Activated CD4-positive, alpha-beta T cell treated with anti-CD3 and anti-CD28 coated beads for 4 hours (primary cell): ENCODE measurements at regions not wholly inside any gene's neighbourhood (a gene's known extent, or its start where the extent isn't known, plus 50 kb on each side); places are given as distances from the start of the nearest gene placed in this dataset.

Experiments used
- DNase-seq, 2 donors: peaks; one replicate each; pipeline ENCODE4 v3.0.0-alpha.2; 2020

DNA sequence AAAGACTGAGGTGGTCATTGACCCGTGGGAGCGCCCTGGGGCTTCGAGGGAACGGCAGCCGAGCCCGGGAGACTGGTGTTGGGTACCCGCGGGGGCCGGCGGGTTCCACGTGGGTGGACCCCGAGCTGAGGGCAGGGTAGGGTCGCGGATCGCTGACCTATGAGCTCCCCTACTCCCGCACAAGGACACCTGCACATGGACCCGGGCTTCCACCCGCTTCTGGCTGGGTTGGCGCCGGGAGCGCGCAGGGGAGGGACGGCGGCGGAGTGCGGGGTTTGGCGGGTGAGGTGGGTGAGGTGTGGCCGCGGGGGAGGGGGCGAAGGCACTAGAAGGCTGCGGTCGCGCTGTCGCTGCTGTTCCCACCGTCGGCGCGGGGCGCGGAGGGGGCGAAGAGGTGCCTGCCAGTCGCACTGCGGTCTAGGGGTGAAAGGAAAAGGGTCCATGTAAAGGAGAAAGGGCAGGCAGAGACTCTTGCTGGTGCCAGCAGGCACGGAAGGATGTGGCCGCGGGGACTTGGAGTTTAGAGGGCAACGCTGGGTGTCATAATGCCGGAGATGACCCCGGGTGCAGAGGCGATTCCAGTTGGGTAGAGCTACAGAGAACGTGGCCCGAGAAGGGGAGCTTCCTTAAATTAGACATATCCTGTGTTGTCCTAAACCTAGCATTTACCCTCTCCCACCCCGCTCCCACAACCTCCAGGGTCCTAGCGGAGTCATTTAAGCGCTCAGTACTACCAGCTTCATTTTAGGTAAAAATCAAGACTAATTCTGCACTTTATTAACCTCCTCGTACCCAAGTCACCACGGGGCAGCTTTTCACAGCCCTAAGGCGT is 245.9 kb upstream of the TOPAZ1 start:
- DNase-seq, result peak in 1 of 2 donors; percentile 5

DNA sequence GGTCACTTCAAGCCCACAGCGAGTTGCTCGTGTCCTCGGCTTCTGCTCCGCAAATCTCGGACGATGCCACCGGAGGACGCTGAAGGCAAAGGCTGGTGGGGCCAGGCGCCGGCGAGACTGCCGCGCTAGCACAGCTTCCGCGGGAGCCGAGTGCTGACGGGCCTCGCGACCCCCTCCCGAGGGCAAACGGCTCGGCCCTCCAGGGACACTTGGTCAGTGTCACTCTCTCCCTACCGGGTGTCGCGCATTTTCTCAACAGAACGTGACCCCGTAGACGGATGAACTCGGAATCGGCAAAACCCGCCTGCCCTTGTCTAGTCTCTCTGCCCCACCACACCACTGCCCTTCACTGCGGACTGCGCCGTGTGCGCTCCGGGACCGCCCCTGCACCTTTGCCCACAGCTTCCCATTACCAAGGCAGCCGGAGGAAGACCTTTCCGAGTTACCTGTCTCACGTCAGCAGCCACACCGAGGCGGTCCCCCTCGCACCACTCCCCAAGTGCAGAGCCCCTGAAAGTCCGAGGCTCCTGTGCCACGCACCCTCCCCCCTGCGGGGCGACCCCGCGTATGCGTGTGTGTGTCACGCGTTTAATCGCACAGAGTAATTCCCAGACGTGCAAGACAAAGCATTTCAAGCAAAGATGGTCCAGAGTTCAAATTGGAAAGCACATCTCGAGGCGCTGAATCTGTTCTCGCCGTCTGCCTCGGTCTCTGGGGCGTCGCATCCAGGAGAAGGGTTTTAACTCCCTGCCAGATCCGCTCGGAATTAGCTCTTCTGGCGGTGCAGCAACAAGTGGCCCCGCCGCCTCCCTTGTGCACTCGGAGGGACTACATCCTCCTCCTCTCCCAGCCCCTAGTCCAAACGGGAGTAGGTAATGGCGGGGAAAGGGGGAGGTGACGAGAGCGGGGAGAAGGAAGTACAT is 245.0 kb upstream of the TOPAZ1 start:
- DNase-seq, result no peak

DNA sequence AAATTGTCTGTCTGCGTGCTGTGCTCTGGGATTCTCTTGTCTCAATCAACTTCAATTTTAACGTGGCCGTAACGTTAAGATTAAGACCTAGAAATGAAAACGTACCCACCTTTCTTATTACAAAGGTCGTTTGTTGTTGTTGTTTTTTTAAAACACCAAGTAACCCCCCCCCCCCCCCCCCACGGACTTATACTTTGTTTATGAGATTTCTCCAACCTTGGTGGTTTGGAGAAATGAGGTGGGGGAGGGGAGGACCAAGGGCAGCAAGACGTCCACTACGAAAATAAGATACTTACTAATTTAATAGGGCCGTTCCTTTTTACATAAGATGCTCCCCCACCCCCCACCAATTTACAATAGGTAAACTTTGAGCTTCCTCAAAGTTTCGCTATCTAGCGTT is 244.4 kb upstream of the TOPAZ1 start:
- DNase-seq, result no peak

DNA sequence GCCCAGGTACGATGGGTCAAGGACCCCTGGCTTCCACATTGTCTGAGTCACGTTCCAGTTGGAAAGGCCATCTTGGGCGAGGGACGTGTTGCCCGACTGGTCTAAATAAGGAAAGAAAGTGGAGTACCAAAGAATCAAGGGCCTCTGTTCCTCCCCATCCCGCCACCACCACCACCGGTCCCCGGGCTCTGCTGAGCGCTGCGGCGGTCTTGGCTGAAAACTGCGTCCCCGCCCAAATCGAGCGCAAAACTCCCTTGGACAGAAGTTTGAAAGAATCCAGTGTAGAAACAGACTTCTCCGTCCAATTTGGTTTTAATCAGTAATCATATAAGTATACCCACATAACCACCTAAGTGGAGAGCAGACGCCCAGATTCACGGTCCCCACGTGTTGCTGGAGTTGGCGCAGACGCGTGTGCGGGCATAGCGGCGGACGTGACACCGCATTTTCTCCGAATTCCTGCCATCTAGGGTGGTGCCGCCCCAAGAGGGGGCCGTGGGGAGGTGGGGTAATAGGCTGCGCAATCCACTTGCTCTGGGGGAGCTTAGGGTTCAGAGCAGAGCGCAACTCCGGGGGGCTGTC is 243.8 kb upstream of the TOPAZ1 start:
- no peak for DNase-seq

DNA sequence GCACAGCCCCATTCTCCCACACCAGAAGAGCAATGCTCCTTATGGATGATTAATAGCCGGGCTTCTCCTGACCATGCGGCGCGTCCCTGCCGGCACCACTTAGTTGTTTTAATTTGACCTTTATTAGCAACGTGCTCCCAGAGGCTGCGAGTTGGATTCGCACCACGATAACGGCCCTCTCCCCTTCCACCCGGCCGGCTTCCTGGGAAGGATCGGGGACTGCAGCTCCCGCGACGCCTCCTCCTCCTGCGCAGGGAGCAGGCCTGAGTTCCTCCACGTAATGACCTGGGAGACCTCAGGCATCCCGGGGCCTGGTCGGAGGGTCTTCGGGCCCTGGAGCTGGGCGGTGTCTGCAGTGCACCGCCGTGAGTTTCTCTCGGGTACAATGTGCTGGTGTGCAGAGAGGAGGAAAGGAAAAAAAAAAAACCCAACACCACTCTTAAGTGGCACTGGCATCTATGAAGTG is 243.3 kb upstream of the TOPAZ1 start:
- DNase-seq, result no peak

DNA sequence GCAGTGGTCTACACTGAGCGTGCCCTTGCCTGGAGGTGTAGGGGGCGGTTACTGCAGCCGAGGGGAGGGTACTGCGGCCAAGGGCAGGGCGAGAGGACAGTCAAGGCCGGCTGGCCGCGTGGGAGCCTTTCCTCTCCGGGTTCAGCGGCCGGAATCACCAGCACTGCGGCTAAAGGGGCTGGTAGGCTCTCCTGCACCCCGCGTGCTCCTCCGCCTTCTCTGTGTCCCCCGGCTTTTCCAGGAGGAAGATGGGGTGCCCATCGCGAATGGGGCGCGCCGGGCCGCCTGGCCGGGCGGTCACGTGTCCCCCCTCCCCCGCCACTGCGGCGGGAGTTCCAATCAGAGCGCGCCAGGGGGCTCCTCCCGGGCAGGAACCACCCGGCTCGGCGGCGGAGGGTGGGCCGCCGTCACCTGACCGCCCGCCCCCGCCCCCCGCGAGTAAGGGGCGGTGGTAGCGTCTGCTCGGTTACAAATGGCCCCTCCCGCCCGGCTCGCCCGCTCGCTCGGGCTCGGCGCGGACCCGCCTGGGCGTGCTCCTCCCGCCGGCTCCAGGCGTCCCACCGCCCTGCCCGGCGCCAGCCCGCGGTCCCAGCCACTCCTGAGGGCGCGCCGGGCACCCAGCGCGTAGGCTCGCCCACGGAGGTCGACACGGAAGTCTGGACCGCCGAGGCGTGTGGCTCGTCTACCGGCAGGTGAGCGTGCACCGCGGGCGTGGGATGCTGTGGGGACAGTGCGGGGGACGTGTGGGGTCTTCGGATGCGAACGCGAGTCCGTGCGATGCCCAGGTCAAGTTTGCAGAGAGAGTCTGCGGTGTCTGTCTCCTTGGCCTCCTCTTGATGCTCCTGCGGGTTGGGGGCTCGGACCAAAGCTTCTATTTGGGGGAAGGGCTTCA is 242.6 kb upstream of the TOPAZ1 start:
- no peak for DNase-seq

DNA sequence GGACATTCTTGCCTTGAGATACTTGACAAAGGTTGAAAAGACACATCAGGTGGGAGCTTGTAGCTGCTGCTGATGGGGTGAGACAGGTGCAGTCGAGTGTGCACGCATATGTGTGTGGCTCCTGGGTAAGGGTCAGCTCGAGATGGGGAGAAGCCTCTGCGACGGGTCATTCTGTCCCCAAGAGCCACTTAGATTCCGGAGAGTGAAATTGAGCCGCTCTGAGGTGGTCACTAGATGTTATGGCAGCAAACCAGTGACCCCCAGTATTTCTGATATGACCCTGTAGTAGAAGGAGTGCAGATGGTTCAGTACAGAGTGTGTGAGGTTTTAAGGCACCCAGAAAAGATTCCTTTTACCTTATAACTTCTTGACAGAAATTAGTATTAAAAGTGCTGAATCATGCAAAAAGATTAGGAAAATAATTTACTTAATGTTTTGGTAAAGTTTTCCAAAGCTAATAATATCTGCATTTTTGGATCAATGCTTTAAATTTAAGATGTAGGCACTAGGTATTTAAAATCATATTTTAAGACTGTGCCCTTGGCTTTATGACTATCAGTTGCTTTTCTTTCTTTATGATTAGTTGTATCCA is 241.9 kb upstream of the TOPAZ1 start:
- DNase-seq, result no peak

DNA sequence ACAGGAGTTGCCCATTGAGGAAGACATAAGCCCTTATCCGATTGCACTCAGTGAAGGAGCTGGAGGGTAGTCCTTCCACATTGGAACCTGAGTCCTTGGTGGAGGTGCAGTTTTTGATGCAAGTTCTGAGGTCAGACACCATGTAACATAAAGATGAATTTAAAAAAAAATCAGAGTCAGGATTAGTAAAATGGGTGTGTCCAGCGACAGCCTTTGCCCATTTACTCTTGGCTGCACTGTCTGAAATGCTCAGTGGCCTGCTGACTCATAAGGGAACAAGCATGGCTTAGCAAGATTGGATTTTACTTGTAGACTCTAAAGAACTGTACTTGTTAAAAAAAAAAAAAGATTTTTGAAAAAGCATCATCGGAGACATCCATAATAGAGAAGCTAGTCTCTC is 241.1 kb upstream of the TOPAZ1 start:
- DNase-seq, result no peak

DNA sequence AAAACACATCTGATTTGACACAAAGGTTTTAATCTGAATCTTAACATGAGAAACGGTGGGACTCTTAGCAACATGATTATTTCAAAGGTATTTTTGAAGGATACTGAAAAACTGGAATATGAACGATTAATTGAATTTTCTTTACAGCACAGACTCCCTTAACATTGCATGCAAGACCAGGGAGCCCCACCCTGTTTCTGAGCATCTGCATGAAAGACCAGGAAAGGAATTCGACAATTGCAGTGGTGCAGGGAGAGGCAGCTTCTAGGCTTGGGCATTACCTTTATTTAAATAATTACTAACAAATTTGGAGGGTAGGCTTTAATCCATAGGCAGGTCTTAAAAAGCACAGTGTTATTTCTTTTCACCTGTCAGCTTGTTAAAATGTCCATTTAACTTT is 240.6 kb upstream of the TOPAZ1 start:
- no peak for DNase-seq

DNA sequence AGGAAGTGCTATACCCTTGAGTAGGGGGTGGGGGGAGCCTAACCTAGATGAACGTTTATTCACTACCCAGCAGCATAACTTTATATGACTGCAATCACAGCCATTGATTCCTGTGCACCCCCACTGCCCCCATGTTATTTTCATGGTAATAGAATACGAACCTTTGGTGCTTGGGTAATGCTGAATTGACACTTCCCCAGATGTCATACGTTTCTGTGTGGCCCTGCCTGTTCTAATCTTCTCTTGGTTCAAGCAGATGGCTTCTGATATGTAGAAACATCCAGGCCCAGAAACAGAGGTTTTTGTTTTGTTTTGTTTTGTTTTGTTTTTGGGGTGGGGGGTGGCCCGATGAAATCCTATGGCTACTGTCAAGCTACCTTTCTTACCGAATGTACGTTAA is 237.9 kb upstream of the TOPAZ1 start:
- no peak for DNase-seq

DNA sequence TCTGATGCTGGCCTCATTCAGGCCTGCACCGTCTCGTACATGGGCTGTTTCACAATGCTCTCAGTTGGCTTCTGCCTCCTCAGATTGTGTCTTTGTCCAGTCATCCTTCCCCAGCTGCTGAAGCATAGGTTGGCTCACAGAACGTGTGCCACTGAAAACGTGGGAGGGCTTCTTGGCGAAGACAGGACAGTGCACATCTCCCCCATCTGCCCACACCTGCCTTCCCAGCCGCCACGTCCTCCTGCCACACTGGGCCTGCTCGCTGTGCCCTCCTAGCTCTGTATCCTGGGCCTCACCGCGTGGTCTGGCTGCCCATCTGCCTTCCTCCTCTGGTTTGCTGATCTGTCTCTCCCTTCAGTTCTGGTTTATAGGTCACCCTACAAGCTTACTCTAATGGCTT is 230.0 kb upstream of the TOPAZ1 start:
- DNase-seq, result no peak

DNA sequence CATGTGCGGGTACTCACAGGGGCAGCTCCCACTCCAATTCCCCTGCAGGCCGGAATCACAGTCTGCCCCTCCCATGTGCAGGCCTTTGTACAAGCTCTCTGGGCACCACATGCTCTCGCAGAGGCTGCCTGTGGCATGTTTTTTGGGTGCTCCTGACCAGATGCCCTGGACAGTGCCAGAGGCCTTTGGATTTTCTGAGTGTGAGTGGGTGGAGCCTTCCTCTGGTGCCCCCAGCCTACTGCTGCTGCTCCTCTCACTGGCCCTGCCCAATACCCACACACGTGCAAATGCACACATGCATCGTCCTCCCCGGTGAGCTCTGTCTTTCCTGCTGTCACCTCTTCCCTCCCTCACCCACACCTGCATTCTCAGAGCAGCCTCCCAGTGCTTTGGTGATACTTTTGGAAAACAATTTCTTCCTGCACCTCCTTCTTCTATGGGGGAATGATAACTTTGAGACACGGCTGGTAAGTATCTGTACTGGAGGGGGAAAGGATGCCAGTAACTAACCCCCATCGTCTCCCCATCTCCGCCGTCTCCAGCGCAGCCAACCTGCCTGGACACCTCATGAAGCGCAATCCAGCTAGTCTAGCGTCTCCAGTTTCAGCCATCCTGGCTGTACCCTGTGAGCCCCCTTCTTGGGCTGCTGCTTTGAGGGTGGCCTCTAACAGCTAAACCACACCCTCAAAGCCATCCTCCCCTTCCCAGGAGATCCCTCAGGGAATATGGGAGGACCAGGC is 229.4 kb upstream of the TOPAZ1 start:
- no peak for DNase-seq

DNA sequence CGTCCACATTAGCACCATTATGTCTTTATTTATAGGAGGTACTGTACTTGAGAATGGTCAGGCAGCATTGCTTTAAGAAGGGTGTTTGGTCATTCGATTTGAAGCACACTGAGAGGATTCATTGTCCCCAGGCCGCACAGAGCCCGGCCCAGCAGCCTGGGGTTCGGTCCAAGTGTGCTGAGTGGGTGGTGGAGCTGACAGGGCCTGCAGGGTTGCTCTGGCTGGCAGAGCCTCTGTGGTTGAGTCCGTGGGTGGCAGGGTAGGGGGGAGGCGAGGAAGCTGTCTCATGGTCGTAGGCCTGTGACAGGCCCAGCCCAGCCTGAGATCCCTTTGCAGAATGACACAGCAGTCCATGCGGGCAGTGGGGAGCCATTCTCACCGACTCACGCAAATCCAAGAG is 227.7 kb upstream of the TOPAZ1 start:
- DNase-seq, result no peak

DNA sequence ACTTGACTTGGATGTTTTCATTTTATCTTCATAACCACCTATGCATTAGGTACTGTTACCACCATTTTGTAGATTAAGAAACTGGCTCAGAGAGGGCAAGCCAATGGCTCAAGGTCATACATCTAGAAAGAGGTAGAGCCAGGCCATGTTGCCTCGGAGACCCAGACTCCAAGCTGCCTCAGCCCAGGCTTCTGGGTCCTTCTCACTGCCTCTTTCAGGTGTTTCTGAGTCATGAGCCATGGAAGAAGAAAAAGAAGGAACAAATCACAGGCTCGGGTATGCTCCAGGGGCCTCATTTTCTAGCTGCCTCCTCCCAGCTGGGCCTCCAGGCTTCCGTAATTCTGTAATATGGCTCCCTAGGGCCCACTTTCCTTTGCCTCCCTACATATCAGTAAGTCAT is 226.5 kb upstream of the TOPAZ1 start:
- DNase-seq, result no peak

DNA sequence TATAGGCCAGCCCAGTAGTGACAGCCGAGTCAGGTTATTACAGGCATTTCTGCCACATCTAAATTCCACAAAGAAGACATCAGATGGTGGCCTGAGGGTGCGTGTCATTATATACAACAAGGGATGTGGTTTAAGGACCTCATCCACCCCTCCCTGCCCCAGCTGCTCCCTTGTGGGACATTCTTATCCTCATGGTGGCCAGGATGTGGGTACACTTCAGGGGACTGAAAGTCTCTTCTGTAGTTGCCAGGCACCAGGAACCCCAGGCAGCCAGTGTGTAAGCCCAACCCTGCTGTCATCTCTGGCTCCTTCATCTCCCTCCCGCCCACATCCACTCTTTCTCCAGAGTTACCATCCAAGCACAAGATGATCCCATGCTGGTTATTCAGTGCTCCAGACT is 224.9 kb upstream of the TOPAZ1 start:
- DNase-seq, result no peak

DNA sequence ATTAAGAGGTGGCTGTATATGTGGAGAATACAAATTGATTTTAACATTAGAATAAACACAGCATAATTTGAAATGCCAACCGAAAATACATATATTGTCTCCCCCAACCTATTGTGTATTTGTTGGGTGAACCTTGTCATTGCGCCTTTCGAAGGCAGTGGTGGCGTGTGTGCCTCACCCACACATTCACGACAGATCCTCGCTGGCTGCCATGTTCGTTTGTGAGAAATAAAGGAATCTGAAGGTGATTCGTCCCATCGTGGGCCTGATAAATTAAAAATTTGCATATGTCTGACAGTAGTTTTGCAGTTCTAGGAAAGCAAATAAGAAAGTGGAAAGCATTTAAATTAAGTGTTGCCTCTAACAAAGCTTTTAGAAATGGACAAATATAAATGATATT is 222.8 kb upstream of the TOPAZ1 start:
- no peak for DNase-seq

DNA sequence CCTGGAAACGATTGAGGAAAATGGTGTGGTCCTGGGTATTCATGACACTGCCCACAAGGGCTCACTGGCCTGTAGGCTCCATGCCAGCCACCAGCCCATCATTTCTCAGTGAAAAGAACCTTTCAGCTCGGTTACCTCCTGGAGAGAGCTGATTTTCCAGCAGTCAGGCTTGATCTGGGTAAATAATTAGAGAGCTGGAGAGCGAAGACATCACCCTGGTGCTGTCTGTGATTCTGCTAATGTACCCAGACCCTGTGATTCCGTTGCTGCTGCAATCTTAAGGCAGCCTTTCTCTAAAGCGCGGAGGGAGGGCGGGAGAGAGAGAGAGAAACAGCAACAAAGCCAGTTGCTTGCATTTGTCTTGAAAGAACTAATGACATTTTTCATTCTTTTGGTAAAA is 221.9 kb upstream of the TOPAZ1 start:
- DNase-seq, result no peak

DNA sequence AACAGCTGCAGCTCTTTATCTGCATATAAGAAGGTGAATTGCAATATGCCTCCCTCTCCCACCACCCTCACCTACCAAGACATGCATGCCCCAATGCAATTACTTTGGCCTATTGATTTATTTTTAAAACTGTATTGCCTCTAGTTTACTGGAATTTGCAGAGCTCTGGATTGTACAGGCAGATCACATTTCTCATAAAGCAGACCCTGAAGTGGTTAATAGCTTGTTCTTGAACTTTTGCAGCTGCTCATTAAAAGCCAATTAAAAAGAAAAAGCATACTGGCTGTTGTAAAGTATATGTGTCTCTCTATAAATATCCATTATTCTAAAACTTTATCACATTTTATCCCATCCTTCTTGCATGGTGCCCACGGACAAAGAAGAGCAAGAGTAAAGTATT is 221.5 kb upstream of the TOPAZ1 start:
- no peak for DNase-seq

DNA sequence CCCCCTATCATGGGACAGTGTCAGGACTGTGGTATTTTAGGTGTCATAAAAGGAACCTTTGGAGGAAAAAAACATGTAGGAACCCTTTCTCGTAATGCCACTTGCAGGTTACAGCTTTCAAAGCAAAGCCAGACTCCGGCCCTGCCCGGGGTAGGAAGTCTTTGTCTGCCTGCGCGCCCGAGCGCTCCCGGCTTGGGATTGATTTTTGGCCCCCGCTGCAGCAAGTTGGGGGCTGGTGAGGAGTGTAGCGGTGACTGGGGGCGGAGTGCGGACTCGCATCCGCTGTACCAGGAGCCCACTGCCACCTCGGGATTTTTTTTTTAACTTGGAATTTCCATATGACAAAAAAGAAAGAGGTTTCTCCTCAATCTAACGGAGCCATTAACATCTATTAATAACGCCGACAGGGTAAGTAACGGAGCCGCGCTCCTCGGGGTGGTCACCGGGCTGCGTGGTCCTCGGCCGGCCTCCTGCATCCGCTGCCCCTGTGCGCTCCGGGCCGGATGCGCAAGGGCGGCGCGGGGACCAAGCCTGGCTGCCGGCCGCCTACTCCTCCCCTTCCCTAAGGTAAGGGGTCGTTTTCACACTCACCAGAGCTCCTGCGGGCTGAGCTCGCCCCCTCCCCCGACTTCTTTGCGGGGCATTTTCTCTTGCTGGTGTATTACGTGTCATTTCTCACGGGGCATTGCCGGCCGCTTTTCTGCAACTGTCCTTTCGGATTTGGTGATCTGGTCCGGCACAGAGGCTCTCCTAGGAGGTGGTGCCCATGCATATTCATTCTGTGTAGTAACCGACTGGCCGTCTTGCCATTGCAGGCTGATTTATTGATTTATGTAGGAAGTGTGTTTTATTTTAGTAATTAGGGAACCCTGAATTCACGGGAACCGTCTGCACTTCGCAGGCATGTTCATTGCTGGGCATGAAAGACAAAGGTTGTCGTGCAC is 219.8 kb upstream of the TOPAZ1 start:
- no peak for DNase-seq

DNA sequence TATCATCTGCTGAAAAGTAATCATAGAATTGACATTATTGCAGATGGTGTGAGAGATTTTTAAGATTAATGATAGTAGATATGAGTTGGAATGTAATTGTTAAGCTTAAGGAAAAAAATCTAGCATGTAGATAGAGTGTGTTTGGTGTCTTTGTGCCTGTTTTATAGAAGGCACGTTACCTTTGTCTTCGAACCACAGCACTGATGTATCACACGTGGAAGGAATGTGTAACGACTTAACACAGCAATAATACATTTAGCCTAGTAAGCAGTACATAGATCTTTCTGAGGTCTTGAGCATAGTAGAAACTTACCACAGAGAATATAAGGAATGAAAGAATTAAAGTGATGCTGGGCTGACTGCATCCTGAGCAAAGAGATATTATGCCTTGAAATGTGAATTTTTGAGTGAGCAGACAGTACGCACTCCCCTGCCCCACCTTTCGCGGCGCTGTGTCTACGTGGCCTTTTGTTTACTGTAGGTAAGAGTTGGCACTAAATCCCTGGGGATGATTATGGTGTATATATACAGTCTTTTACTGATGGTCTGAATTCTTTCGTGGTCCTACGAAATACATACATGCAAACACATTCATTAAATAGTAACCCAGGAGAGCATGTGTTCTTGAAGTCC is 217.6 kb upstream of the TOPAZ1 start:
- no peak for DNase-seq
